GM21737 (cell line): ENCODE measurements at regions not wholly inside any gene's neighbourhood (a gene's known extent, or its start where the extent isn't known, plus 50 kb on each side); places are given as distances from the start of the nearest gene placed in this dataset.
"Not testable (repeated sequence)": the region's sequence is repeated elsewhere in the genome, so short reads cannot be mapped to it uniquely, and the experiment has no call there.

Experiments
- ATAC-seq: cut with Tn5 transposase; IDR thresholded peaks from one replicate; pipeline ENCODE4 v1.9.1; 2021; ENCODE audit warnings: mild to moderate bottlenecking, moderate library complexity; ENCODE audit not compliant: unreplicated experiment

- ATAC-seq = no peak
Observed at GRCh38 chr14:96683562-96684289, 113.5 kb upstream of the VRK1 start.

DNA sequence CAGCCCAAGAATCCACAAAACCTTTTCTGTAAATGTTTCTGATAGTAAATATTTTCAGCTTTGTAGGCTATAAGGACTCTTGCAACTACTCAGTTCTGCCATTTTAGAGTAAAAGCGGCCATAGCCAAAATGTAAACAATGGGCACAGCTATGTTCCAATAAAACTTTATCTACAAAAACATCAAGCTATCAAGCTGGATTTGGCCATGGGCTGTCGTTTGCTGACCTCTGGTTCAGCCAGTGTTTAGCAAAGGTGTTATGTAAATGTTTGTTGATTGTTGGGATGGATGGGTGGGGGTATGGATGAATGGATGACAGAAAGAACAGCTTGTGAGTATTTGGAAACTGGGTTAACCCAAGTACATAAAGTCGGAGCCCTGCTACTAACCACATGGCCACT is 111.1 kb upstream of the VRK1 start:
- ATAC-seq = no peak

GRCh38 chr14:96688629-96689028 is 108.6 kb upstream of the VRK1 start:
- no peak for ATAC-seq

- ATAC-seq = no peak
Observed at GRCh38 chr14:96690713-96691383, 106.3 kb upstream of the VRK1 start.

DNA sequence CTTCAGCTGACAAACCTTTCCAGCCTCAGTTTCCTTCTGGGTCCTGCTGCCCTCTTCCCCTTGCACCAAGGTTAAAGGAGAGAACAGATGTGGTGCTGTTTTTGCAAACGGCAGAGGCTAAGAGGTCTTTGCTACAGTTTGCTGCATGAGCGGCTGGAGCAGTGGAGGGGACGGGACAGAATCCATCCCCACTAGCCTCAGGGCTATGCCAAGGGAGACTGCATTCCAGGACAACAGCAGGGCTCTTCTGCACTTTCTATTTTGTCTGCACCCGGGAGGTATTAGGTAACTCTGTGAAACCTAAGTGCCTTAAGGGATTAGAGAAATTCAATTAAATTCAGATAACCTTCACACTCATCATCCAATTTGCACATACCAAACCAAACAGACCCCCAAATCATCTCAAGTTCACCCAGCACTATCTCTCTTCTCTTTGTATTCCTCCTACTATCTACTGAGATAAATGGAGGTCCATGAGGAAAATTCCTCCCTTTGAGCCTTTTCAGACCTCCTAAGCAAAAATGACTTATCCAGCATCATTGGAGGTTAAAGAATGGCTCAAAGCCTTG is 103.8 kb upstream of the VRK1 start:
- ATAC-seq = no peak

- no peak for ATAC-seq
Observed at GRCh38 chr14:96693987-96694386, 103.2 kb upstream of the VRK1 start.

DNA sequence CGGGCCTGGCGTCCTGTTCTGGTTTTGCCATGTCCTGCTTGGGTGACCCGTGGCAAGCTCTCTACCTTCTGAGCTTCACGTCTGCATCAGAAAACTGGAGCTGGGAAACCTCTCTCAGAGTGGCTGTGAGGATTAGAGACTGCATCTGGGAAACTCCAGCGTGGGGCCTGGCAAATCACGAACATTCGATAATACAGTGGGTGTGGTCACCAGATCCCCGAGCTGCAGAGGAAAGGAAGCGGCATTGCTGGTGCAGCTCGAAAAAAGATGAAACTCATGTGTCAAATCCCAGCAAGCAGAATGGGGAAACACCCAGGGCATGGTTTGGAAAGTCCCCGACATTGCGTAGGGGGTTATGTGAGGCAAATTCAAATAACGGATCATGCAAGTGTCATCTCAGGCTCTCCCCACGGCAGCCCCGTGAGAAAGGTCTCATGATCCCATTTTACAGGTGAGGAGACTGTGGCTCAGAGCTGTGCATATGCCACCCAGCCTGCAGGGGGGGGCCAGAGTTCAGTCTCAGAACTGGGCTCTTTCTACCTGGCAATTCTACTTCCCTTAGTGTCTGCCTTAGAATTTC is 98.1 kb upstream of the VRK1 start:
- no peak for ATAC-seq

DNA sequence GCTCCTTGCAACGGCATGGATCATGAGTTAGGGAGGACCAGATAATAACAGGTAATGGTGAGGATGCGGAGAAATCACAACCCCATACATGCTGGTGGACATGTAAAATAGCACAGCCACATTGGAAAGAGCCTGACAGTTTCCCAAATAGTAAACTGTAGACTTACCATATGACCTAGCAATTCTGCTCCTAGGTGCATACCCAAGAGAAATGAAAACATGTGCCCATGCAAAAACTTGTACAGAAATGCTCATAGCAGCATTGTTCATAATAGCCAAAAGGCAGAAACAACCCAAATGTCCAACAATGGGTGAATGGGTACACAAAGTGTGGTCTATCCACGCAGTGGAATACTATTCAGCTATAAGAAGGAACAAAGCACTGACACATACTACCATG is 97.5 kb upstream of the VRK1 start:
- no peak for ATAC-seq

DNA sequence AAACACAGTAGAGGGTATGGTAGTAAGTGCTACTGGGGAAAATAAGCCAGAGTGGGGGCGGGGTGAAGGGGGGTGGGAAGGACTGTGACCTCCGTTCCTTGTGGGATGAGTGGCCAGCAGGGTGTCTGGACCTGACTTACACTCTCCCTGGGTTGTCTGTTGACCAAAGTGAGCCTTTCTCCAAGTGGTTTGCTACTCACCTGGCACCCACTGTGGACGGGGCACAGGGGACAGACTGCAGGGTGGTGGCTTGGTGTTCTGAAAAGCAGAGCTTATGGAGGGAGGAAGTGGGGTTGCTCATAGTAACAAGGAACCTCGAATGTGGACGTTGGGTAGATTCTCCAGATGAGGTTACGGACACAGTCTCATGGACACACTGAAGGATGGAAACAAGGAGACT is 94.4 kb upstream of the VRK1 start:
- no peak for ATAC-seq

- no peak for ATAC-seq
Observed at GRCh38 chr14:96705422-96706092, 91.6 kb upstream of the VRK1 start.

DNA sequence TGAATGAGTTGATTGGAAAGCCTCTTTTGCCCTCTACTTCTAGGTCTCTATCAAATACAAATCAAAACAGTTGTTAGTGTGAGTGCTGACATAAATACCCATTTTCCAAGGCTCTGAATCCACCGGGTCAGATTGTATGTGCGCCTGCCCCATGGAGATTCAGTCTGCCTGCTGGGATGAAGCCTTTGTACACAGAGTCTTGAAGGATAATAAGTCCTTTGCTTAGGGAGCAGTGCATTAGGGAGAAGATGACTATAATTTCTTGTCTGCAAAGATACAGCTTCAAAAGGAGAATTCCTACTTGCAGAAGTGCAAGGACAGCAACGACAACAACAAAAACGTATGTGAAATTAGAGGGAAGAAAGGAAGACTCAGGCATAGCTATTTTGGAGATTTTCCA is 90.3 kb upstream of the VRK1 start:
- ATAC-seq = no peak

- ATAC-seq = no peak
Observed at GRCh38 chr14:96710060-96710666, 87.0 kb upstream of the VRK1 start.

- ATAC-seq = no peak
Observed at GRCh38 chr14:96711559-96712267, 85.5 kb upstream of the VRK1 start.

DNA sequence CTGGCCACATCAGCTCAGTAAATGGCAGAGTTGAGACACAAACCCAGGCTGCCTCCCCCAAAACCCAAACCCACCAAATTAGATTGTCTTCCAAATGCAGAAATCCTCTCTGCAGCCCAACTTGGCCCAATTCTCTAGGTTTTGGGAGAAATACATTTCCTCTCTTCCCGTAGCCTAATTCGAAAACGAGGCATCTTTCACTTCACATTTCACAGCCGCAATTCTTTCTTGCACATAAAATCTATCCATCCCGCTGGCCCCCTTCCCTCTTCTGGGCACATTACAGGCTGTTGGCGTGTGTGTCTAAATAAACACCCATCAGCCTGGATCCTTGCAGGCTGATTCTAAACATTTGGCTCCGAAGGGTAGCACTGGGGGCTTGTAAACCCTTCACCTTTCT is 83.8 kb upstream of the VRK1 start:
- ATAC-seq = no peak

- ATAC-seq = not testable (repeated sequence)
Observed at GRCh38 chr14:96714537-96714936, 82.6 kb upstream of the VRK1 start.

DNA sequence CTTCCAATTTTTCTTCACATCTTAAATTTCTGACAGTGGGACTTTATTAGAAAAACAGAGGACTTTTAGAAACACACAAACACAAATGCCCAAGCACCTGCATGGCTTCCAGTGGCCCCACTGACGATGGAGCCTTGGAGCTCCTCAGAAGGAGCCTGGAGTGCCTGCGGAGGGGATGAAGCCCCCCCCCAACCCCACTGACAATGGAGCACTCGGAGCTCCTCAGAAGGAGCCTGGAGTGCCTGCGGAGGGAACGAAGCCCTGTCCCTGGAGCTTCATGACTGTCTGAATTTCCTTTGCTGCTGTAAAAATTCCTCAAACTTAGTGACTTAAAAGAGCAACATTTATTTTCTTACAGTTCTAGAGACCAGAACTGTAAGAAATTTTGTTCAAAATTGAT is 80.1 kb upstream of the VRK1 start:
- no peak for ATAC-seq

- no peak for ATAC-seq
Observed at GRCh38 chr14:96718407-96718806, 78.8 kb upstream of the VRK1 start.

DNA sequence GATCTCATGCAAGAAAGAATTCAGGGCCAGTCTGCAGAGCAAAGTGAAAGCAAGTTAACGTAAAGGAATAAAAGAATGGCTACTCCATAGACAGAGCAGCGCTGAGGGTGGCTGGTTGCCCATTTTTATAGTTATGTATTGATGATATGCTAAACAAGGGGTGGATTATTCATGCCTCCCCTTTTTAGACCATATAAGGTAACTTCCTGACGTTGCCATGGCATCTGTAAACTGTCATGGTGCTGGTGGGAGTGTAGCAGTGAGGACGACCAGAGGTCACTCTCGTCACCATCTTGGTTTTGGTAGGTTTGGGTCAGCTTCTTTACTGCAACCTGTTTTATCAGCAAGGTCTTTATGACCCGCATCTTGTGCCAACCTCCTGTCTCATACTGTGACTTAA is 76.5 kb upstream of the VRK1 start:
- ATAC-seq = not testable (repeated sequence)

- no peak for ATAC-seq
Observed at GRCh38 chr14:96722736-96723135, 74.4 kb upstream of the VRK1 start.

- ATAC-seq = no peak
Observed at GRCh38 chr14:96723946-96724345, 73.2 kb upstream of the VRK1 start.
